Suprapubic skin (tissue), 4 donors: ENCODE measurements at regions not wholly inside any gene's neighbourhood (a gene's known extent, or its start where the extent isn't known, plus 50 kb on each side); places are given as distances from the start of the nearest gene placed in this dataset.

Experiments used
- CTCF ChIP-seq, 2 donors: fragments of 200-600 bp in 1 of 2; fragments of 450-650 bp in 1 of 2; sonication (generic) in 1 of 2; IDR thresholded peaks; one replicate each; pipeline ENCODE4 v1.5.1; 2016 to 2019; ENCODE audit warnings: antibody characterized with exemption in 2 of 2, mild to moderate bottlenecking in 1 of 2, moderate library complexity in 1 of 2
- EP300 ChIP-seq: sonication (generic); formaldehyde crosslinking; IDR thresholded peaks from one replicate; pipeline ENCODE4 v1.6.1; 2017; ENCODE audit warnings: antibody characterized with exemption
- POLR2A ChIP-seq, 2 donors: fragments of 450-650 bp; IDR thresholded peaks; one replicate each; pipeline ENCODE4 v1.6.1; 2017; ENCODE audit warnings: antibody characterized with exemption in 2 of 2, mild to moderate bottlenecking in 2 of 2, moderate library complexity in 2 of 2
- POLR2AphosphoS5 ChIP-seq, 3 donors: sonication (generic); formaldehyde crosslinking; IDR thresholded peaks; one replicate each; pipeline ENCODE4 v1.6.1; 2017; ENCODE audit warnings: antibody characterized with exemption in 3 of 3

- TF ChIP-seq CTCF (IDR thresholded peaks at IDR 0.05) (no peak), POLR2AphosphoS5 (IDR thresholded peaks at IDR 0.05) (no peak), POLR2A (IDR thresholded peaks at IDR 0.05) (no peak), EP300 (no peak)
Observed at GRCh38 chr5:106374956-106375355, 1295.8 kb downstream of the EFNA5 start.
